ENCODE measurements at regions not wholly inside any gene's neighbourhood (a gene's known extent, or its start where the extent isn't known, plus 50 kb on each side); places are given as distances from the start of the nearest gene placed in this dataset.

DNA sequence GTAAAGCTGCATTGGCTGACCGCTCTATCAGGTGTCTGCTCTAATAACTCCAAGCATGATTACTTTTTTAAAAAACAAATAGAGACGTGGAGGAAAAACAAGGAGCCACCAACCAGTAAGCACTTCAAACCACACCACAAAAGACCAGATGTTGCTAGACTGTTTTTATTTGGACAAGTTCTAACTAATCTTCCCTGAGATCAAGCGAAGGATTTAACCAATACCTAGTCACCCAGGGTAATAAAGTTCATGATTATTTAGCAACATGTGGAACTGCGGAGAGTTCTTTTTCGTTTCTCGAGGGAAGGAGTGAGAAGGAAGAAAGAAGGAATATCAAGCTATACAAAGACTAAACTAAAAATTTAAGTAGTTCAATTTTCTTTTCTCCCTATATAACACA lies 288.1 kb downstream of the DUSP6 start:
- TF ChIP-seq, protein P1, sequence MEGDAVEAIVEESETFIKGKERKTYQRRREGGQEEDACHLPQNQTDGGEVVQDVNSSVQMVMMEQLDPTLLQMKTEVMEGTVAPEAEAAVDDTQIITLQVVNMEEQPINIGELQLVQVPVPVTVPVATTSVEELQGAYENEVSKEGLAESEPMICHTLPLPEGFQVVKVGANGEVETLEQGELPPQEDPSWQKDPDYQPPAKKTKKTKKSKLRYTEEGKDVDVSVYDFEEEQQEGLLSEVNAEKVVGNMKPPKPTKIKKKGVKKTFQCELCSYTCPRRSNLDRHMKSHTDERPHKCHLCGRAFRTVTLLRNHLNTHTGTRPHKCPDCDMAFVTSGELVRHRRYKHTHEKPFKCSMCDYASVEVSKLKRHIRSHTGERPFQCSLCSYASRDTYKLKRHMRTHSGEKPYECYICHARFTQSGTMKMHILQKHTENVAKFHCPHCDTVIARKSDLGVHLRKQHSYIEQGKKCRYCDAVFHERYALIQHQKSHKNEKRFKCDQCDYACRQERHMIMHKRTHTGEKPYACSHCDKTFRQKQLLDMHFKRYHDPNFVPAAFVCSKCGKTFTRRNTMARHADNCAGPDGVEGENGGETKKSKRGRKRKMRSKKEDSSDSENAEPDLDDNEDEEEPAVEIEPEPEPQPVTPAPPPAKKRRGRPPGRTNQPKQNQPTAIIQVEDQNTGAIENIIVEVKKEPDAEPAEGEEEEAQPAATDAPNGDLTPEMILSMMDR (IDR thresholded peaks at IDR 0.05), result no peak

DNA sequence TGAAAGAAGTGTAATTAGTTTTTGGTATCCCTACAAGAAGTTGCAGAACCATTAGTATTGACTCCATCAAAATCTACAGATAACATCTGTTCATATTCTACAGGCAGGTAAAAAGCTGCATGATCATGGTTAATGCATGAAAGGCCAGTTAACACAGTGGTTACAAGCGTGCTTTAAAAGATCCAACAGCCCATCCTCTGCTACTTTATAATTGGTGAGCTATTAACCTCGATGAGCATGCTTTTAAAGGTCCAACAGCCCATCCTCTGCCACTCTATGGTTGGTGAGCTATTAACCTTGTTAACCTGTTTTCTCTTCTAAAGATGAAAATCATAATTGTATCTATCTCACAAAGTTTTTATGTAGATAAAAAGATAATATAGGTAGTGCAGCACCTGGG lies 289.3 kb downstream of the DUSP6 start:
- TF ChIP-seq, protein P1 (IDR thresholded peaks at IDR 0.05), result no peak

GRCh38 chr12:89059721-89060541 lies 292.4 kb downstream of the DUSP6 start:
- TF ChIP-seq, protein P1 (IDR thresholded peaks at IDR 0.05), result no peak

GRCh38 chr12:89059056-89059455 lies 293.2 kb downstream of the DUSP6 start:
- TF ChIP-seq, protein P1 (IDR thresholded peaks at IDR 0.05), result no peak

DNA sequence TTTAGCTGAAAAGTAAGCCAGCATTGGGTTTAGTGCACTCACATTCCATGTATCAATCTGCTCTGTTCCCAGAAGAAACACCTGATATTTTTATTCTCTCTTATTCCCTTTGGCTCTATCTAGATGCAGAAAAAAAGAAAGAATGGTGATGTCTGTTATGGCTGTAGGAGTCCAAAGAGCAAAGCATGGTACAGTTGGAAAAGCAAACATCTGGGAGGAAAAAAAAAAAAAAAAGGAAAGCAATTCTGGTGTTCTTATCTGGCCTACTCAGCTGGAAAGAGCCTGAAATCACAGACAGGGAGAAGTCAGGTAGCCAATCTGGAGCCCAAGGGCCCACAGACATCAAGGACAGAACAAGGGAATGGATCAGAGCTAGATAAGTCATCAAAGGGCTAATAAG lies 293.9 kb downstream of the DUSP6 start:
- TF ChIP-seq, protein P1 (IDR thresholded peaks at IDR 0.05), result no peak

DNA sequence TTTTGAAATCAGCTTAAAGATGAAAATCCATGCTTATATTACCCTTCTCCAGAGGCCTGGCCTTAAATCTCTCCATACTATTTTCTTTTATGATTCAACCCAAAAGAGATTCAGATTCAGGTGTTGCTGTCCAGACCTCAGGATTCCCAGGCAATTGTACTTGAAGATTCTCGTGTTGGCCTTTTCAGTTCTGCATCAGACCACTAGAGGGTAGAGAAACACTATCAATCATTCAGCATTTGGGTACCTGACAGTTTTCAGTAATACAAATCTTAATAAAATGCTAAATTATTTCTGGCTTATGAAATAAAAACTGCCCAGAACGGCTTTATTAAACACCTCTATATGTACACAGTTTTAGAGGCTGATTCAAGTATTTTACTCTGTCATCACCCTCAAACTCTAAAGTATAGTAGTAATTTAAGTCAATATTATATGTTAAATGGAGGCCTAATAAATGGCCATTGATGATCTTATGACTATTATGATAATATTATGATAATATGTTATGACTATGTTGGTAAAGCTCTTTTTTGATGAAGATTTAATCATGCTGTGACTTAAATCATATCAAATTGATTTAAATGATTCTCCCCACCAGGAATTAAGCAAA lies 301.1 kb downstream of the DUSP6 start:
- TF ChIP-seq, protein P1 (IDR thresholded peaks at IDR 0.05), result peak; percentile 92

GRCh38 chr12:89047856-89048418 lies 304.4 kb downstream of the DUSP6 start:
- TF ChIP-seq, protein P1 (IDR thresholded peaks at IDR 0.05), result no peak
